H1 (cell line): ENCODE measurements at regions not wholly inside any gene's neighbourhood (a gene's known extent, or its start where the extent isn't known, plus 50 kb on each side); places are given as distances from the start of the nearest gene placed in this dataset.

Experiments used
- CTCF ChIA-PET: fragments of 300-600 bp; sonication (Branson Sonifier 250); formaldehyde crosslinking; loops from one replicate; lab custom pipeline; 2021; ENCODE audit not compliant: partially characterized antibody; lab: Charles Lee
- POLR2A ChIA-PET: fragments of 300-600 bp; sonication (Branson Sonifier 250); formaldehyde crosslinking; loops from one replicate; lab custom pipeline; 2021; ENCODE audit warnings: inconsistent platforms; ENCODE audit not compliant: partially characterized antibody; lab: Charles Lee
- DNase-seq, 2 experiments: peaks; one replicate each; pipeline versions ENCODE4 v3.0.0 to v3.0.0-alpha.2; 2010 to 2022; ENCODE audit warnings: low spot score in 2 of 2, low read depth in 1 of 2, mixed read lengths in 1 of 2
- FAIRE-seq: peaks from 2 replicates; lab custom pipeline; 2011; peaks lifted over from hg19 to GRCh38; lab: Jason Lieb, UNC
- H2AFZ ChIP-seq: 2 replicates; pipeline ENCODE4 v1.8.1; 2012; ENCODE audit warnings: low read length, inconsistent platforms
- H2AK5ac ChIP-seq: 2 replicates; pipeline ENCODE4 v1.6.1; 2013; ENCODE audit warnings: low read depth, low read length
- H2BK120ac ChIP-seq: replicated peaks from 2 replicates; pipeline ENCODE3; 2013; ENCODE audit warnings: low read depth, low read length, inconsistent platforms
- H2BK12ac ChIP-seq: 2 replicates; pipeline ENCODE4 v1.6.1; 2013; ENCODE audit warnings: low read depth, low read length
- H2BK15ac ChIP-seq: 2 replicates; pipeline ENCODE4 v1.6.1; 2013; ENCODE audit warnings: low read length
- H2BK20ac ChIP-seq: 2 replicates; pipeline ENCODE4 v1.6.1; 2013; ENCODE audit warnings: low read length
- H2BK5ac ChIP-seq: 2 replicates; pipeline ENCODE4 v1.6.1; 2013; ENCODE audit warnings: low read depth, low read length
- H3K14ac ChIP-seq: 2 replicates; pipeline ENCODE4 v1.6.1; 2013; ENCODE audit warnings: inconsistent platforms; ENCODE audit not compliant: insufficient read length
- H3K18ac ChIP-seq: 2 replicates; pipeline ENCODE4 v1.6.1; 2013; ENCODE audit warnings: low read length; ENCODE audit errors: extremely low read depth
- H3K23ac ChIP-seq: 2 replicates; pipeline ENCODE4 v1.6.1; 2013; ENCODE audit warnings: inconsistent platforms; ENCODE audit not compliant: insufficient read length
- H3K23me2 ChIP-seq: 2 replicates; pipeline ENCODE4 v1.6.1; 2013; ENCODE audit warnings: low read depth, low read length
- H3K27ac ChIP-seq: 2 replicates; pipeline ENCODE4 v1.6.1; 2011; ENCODE audit warnings: low read depth, low read length, inconsistent platforms
- H3K27me3 ChIP-seq, 4 experiments: replicated peaks in 1 of 4; 1 replicate in 1 of 4; 2 replicates in 3 of 4; pipeline versions ENCODE4 v1.6.1 to v1.8.1; 2011 to 2013; ENCODE audit warnings: low read length in 3 of 4, mild to moderate bottlenecking in 3 of 4, inconsistent platforms in 2 of 4, mixed read lengths in 2 of 4, moderate library complexity in 1 of 4; ENCODE audit not compliant: control insufficient read depth in 3 of 4, insufficient read depth in 3 of 4; ENCODE audit errors: extremely low read depth in 1 of 4
- H3K36me3 ChIP-seq, 4 experiments: 2 replicates each; pipeline versions ENCODE4 v1.6.1 to v1.8.1; 2011 to 2013; ENCODE audit warnings: mild to moderate bottlenecking in 4 of 4, low read length in 3 of 4, moderate library complexity in 2 of 4, control low read depth in 1 of 4, inconsistent platforms in 1 of 4; ENCODE audit not compliant: insufficient read depth in 4 of 4, control insufficient read depth in 2 of 4
- H3K4ac ChIP-seq: replicated peaks from 2 replicates; pipeline ENCODE3; 2013; ENCODE audit warnings: low read length, low read depth, mixed read lengths, inconsistent platforms; ENCODE audit not compliant: insufficient read length
- H3K4me1 ChIP-seq, 4 experiments: replicated peaks in 1 of 4; 1 replicate in 1 of 4; 2 replicates in 3 of 4; pipeline versions ENCODE4 v1.6.1 to v1.8.1; 2011 to 2013; ENCODE audit warnings: low read length in 3 of 4, inconsistent platforms in 2 of 4, mixed read lengths in 1 of 4; ENCODE audit not compliant: insufficient read depth in 4 of 4, control insufficient read depth in 3 of 4
- H3K4me2 ChIP-seq, 2 experiments: 2 replicates each; pipeline versions ENCODE4 v1.6.1 to v1.8.1; 2011 to 2013; ENCODE audit warnings: low read depth in 2 of 2, low read length in 2 of 2, control low read depth in 1 of 2, inconsistent platforms in 1 of 2, mild to moderate bottlenecking in 1 of 2; ENCODE audit not compliant: insufficient read depth in 1 of 2
- H3K4me3 ChIP-seq, 4 experiments: fragments of 200-600, 300-600 bp in 1 of 4; sonication (generic), shearing (Covaris generic), sonication (Bioruptor Twin) in 1 of 4; 2 replicates each; pipeline versions ENCODE4 v1.5.1 to v1.8.1; 2011 to 2016; ENCODE audit warnings: low read length in 4 of 4, low read depth in 3 of 4, control low read depth in 2 of 4, inconsistent platforms in 2 of 4, mild to moderate bottlenecking in 2 of 4, mixed read lengths in 1 of 4, moderate library complexity in 1 of 4; ENCODE audit not compliant: insufficient read depth in 2 of 4; ENCODE audit errors: extremely low read depth in 1 of 4
- H3K56ac ChIP-seq: replicated peaks from 2 replicates; pipeline ENCODE3; 2013; ENCODE audit warnings: low read depth, mild to moderate bottlenecking, mixed read lengths, low read length, inconsistent platforms; ENCODE audit not compliant: insufficient read length
- H3K79me1 ChIP-seq: 2 replicates; pipeline ENCODE4 v1.6.1; 2013; ENCODE audit warnings: low read depth, low read length, control low read depth
- H3K79me2 ChIP-seq, 2 experiments: 2 replicates each; pipeline versions ENCODE4 v1.6.1 to v1.8.1; 2012 to 2013; ENCODE audit warnings: low read length in 2 of 2, mild to moderate bottlenecking in 2 of 2, inconsistent platforms in 1 of 2; ENCODE audit not compliant: insufficient read depth in 2 of 2, control insufficient read depth in 1 of 2
- H3K9ac ChIP-seq, 4 experiments: replicated peaks in 1 of 4; 1 replicate in 1 of 4; 2 replicates in 3 of 4; pipeline versions ENCODE4 v1.6.1 to v1.8.1; 2011 to 2013; ENCODE audit warnings: low read depth in 3 of 4, low read length in 3 of 4, control low read depth in 2 of 4, mild to moderate bottlenecking in 2 of 4, moderate library complexity in 2 of 4, inconsistent platforms in 1 of 4; ENCODE audit errors: extremely low read depth in 1 of 4
- H3K9me3 ChIP-seq, 2 experiments: 2 replicates each; pipeline versions ENCODE4 v1.6.1 to v1.8.1; 2012 to 2013; ENCODE audit warnings: mild to moderate bottlenecking in 2 of 2, moderate library complexity in 2 of 2, control low read depth in 1 of 2, inconsistent platforms in 1 of 2, low read depth in 1 of 2, low read length in 1 of 2, mixed read lengths in 1 of 2; ENCODE audit not compliant: insufficient read depth in 2 of 2
- H4K20me1 ChIP-seq, 2 experiments: replicated peaks in 1 of 2; 2 replicates each; pipeline versions ENCODE3 to v1.8.1; 2011 to 2013; ENCODE audit warnings: inconsistent platforms in 2 of 2, low read length in 2 of 2, mild to moderate bottlenecking in 1 of 2; ENCODE audit not compliant: insufficient read depth in 2 of 2, control insufficient read depth in 1 of 2
- H4K5ac ChIP-seq: 2 replicates; pipeline ENCODE4 v1.6.1; 2013; ENCODE audit warnings: low read length, low read depth, mixed read lengths, inconsistent platforms; ENCODE audit not compliant: insufficient read length
- H4K8ac ChIP-seq: 2 replicates; pipeline ENCODE4 v1.8.0; 2013; ENCODE audit warnings: mild to moderate bottlenecking, moderate library complexity, low read length, inconsistent platforms; ENCODE audit not compliant: insufficient read depth; ENCODE audit errors: extremely low read depth
- H4K91ac ChIP-seq: replicated peaks from 2 replicates; pipeline ENCODE3; 2013; ENCODE audit warnings: low read length, mixed read lengths, inconsistent platforms; ENCODE audit not compliant: insufficient read length
- HDAC6 ChIP-seq: IDR thresholded peaks from one replicate; pipeline ENCODE4 v1.7.1; 2012; ENCODE audit warnings: low read depth, mild to moderate bottlenecking, inconsistent platforms, low read length, moderate library complexity
- RAD21 ChIP-seq, 2 experiments: IDR thresholded peaks in 1 of 2; conservative IDR thresholded peaks in 1 of 2; 2 replicates each; pipeline ENCODE4 v1.6.1; 2011; ENCODE audit warnings: low read depth in 2 of 2, low read length in 2 of 2, improper control_type of control experiment in 1 of 2, inconsistent platforms in 1 of 2, mild to moderate bottlenecking in 1 of 2, moderate library complexity in 1 of 2
- SIN3A ChIP-seq, 2 experiments: IDR thresholded peaks in 1 of 2; conservative IDR thresholded peaks in 1 of 2; 2 replicates each; pipeline ENCODE4 v1.6.1; 2011 to 2012; ENCODE audit warnings: low read length in 2 of 2, improper control_type of control experiment in 1 of 2, low read depth in 1 of 2, mild to moderate bottlenecking in 1 of 2
- SRF ChIP-seq: IDR thresholded peaks from 2 replicates; pipeline ENCODE4 v1.6.1; 2011; ENCODE audit warnings: mild to moderate bottlenecking, low read depth, low read length, moderate library complexity
- TCF12 ChIP-seq: IDR thresholded peaks from 2 replicates; pipeline ENCODE4 v1.6.1; 2011; ENCODE audit warnings: low read depth, mild to moderate bottlenecking, low read length
- WGBS, 2 experiments: shearing (Covaris generic) in 1 of 2; methylation state at CpG; one replicate each; pipeline versions ENCODE4 v1.1.6 to v1.1.7; 2013 to 2015; ENCODE audit warnings: low lambda C conversion rate in 2 of 2, mixed read lengths in 2 of 2, inconsistent platforms in 1 of 2, low coverage in 1 of 2, missing lambda C conversion rate in 1 of 2; ENCODE audit not compliant: insufficient replicate concordance in 2 of 2, insufficient coverage in 1 of 2, insufficient read length in 1 of 2; ENCODE audit errors: extremely low coverage in 1 of 2, missing lambda C conversion rate in 1 of 2; 5-methylcytosine and 5-hydroxymethylcytosine counted together

- Histone ChIP-seq H4K5ac (no peak overlapping the region), H3K27me3 (no peaks in the 10 kb centered on the region), H2AK5ac (no peak overlapping the region), H4K20me1 (no peaks in the 10 kb centered on the region), H3K4me3 (no peak overlapping the region), H3K18ac (no peak overlapping the region), H3K9me3 (no peaks in the 10 kb centered on the region), H3K4ac (no peak overlapping the region), H3K4me1 (peaks cover 0 to 6% (median 3%) of the 10 kb centered on the region in 4 experiments; a peak in 5 of 7 replicates), H2BK20ac (no peak overlapping the region), H3K27ac (no peak overlapping the region), H3K14ac (no peak overlapping the region), H3K79me1 (no peaks in the 10 kb centered on the region), H3K23me2 (no peaks in the 10 kb centered on the region), H3K23ac (no peak overlapping the region), H4K91ac (no peak overlapping the region), H2BK15ac (no peak overlapping the region), H3K4me2 (no peak overlapping the region), H3K79me2 (no peaks in the 10 kb centered on the region), H4K8ac (no peak overlapping the region), H3K9ac (no peak overlapping the region), H2AFZ (no peak overlapping the region), H3K36me3 (no peaks in the 10 kb centered on the region), H2BK5ac (no peak overlapping the region), H2BK120ac (no peak overlapping the region), H3K56ac (no peak overlapping the region), H2BK12ac (no peak overlapping the region)
- FAIRE-seq = no peak
- ChIA-PET CTCF (interaction anchor here (0.7 to 1.1 kb wide), 2 partner anchors 33 to 158 kb away, joined by 3 to 4 read pairs; no protein-coding TSS in a partner anchor), POLR2A (no interaction called here)
- no peak for DNase-seq
- TF ChIP-seq TCF12 = no peak
- TF ChIP-seq SIN3A (conservative IDR thresholded peaks at IDR 0.05 in 1 of 2, IDR thresholded peaks at IDR 0.05 in 1 of 2; ENCODE audit: low read depth in 1 of 2, low read length in 2 of 2) = no peak
- TF ChIP-seq HDAC6 = no peak
- no peak for TF ChIP-seq RAD21 (IDR thresholded peaks at IDR 0.05 in 1 of 2, conservative IDR thresholded peaks at IDR 0.05 in 1 of 2; ENCODE audit: low read depth in 2 of 2, low read length in 2 of 2)
- no peak for TF ChIP-seq SRF
- 6% methylated on average over 1 of the region's 1 CpG; no CpG with 5 or more reads in 1 of the 2 experiments for WGBS, 2 experiments
Measured at GRCh38 chr21:28587748-28588147, 404.9 kb downstream of the LTN1 start.
